ENCODE measurements at regions not wholly inside any gene's neighbourhood (a gene's known extent, or its start where the extent isn't known, plus 50 kb on each side); places are given as distances from the start of the nearest gene placed in this dataset.

- Histone ChIP-seq H3K27ac (no peak overlapping the region), H3K4me3 (no peak overlapping the region), H3K36me3 (no peaks in the 10 kb centered on the region), H3K4me1 (no peaks in the 10 kb centered on the region), H3K9me3 (no peaks in the 10 kb centered on the region), H3K9ac (ENCODE audit: low read depth in 2 of 2, low read length in 2 of 2) (no peak overlapping the region), H3K27me3 (no peaks in the 10 kb centered on the region)
- intact Hi-C loops (cut with DNase I): no loop called here
- no peak for TF ChIP-seq CTCF (IDR thresholded peaks at IDR 0.05)
- no peak for DNase-seq
These were observed 171.9 kb upstream of the GRIA1 start for GRCh38 chr5:153318556-153318955.

DNA sequence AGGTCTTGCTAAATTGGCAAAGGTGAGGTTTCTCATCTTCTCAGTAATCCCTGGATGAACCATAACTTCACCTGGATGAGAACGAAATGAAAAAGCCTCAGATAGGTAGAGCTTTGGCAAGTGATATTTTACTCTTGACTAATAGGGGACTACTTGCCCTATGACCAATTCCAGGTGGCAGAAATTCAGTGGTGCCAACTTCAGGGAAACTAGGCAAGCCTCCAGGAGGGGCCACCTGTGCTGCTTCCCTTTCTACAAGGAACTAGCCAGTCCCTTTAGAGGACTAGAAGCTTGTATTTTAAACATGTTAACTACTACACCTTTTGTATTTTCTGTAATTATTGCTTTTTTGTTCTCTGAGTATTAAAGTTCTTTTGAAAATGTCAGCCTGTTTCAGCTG, 169.0 kb upstream of the GRIA1 start:
- no peak overlapping the region for H3K4me3 ChIP-seq
- no peaks in the 10 kb centered on the region for H3K36me3 ChIP-seq
- intact Hi-C loops (cut with DNase I): no loop called here
- H3K9ac ChIP-seq (ENCODE audit: low read depth in 2 of 2, low read length in 2 of 2): no peak overlapping the region
- no peak for TF ChIP-seq CTCF (IDR thresholded peaks at IDR 0.05)
- no peaks in the 10 kb centered on the region for H3K27me3 ChIP-seq
- DNase-seq: no peak
- no peaks in the 10 kb centered on the region for H3K9me3 ChIP-seq
- H3K27ac ChIP-seq: no peak overlapping the region
- no peaks in the 10 kb centered on the region for H3K4me1 ChIP-seq

GRCh38 chr5:153340139-153340538, 150.3 kb upstream of the GRIA1 start:
- TF ChIP-seq CTCF (IDR thresholded peaks at IDR 0.05): no peak
- Histone ChIP-seq H3K4me1 (no peaks in the 10 kb centered on the region), H3K9ac (ENCODE audit: low read depth in 2 of 2, low read length in 2 of 2) (no peak overlapping the region), H3K36me3 (no peaks in the 10 kb centered on the region), H3K27ac (no peak overlapping the region), H3K4me3 (no peak overlapping the region), H3K9me3 (peaks cover 3% of the 10 kb centered on the region), H3K27me3 (no peaks in the 10 kb centered on the region)
- DNase-seq: no peak
- intact Hi-C loops (cut with DNase I): no loop called here

DNA sequence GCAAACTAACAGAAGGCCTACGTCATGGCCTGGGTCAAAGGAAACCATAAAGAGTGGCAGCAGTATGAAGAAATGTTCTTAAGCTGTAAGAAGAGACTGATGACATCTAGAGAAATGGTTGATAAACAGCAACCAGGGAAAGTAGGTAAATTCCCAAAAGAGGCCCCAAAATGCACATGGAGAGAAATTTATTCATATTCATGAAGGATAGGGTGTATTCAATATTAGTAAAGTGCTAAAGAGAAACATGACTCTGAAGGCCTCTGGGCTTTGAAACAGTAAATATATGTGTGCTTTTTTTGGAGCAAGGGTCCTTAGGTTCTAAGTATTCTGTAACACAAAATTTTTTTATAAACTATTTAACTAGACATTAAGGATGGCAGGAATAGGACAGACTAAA, 149.7 kb upstream of the GRIA1 start:
- Histone ChIP-seq H3K36me3 (no peaks in the 10 kb centered on the region), H3K9me3 (peaks cover 3% of the 10 kb centered on the region), H3K9ac (ENCODE audit: low read depth in 2 of 2, low read length in 2 of 2) (no peak overlapping the region), H3K27me3 (no peaks in the 10 kb centered on the region), H3K4me1 (no peaks in the 10 kb centered on the region), H3K27ac (no peak overlapping the region), H3K4me3 (no peak overlapping the region)
- intact Hi-C loops (cut with DNase I): no loop called here
- TF ChIP-seq CTCF (IDR thresholded peaks at IDR 0.05): no peak
- no peak for DNase-seq

- H3K36me3 ChIP-seq: no peaks in the 10 kb centered on the region
- intact Hi-C loops (cut with DNase I): no loop called here
- no peak for DNase-seq
- no peak overlapping the region for H3K9ac ChIP-seq (ENCODE audit: low read depth in 2 of 2, low read length in 2 of 2)
- no peak overlapping the region for H3K4me3 ChIP-seq
- H3K9me3 ChIP-seq: peaks cover 3% of the 10 kb centered on the region
- H3K27ac ChIP-seq: no peak overlapping the region
- no peaks in the 10 kb centered on the region for H3K4me1 ChIP-seq
- no peak for TF ChIP-seq CTCF (IDR thresholded peaks at IDR 0.05)
- no peaks in the 10 kb centered on the region for H3K27me3 ChIP-seq
These were observed 148.0 kb upstream of the GRIA1 start for GRCh38 chr5:153342487-153342886.

GRCh38 chr5:153347611-153348010, 142.9 kb upstream of the GRIA1 start:
- Histone ChIP-seq H3K27ac (no peak overlapping the region), H3K9ac (ENCODE audit: low read depth in 2 of 2, low read length in 2 of 2) (no peak overlapping the region), H3K4me3 (no peak overlapping the region), H3K9me3 (peaks cover 3% of the 10 kb centered on the region), H3K27me3 (no peaks in the 10 kb centered on the region), H3K36me3 (no peaks in the 10 kb centered on the region), H3K4me1 (no peaks in the 10 kb centered on the region)
- intact Hi-C loops (cut with DNase I): no loop called here
- TF ChIP-seq CTCF (IDR thresholded peaks at IDR 0.05): no peak
- no peak for DNase-seq

All from colonic mucosa (tissue), 4 donors.